SIG-M5 treated with dmso at 0.1 percent for 504 hours (cell line): ENCODE measurements at regions not wholly inside any gene's neighbourhood (a gene's known extent, or its start where the extent isn't known, plus 50 kb on each side); places are given as distances from the start of the nearest gene placed in this dataset.

ENCODE experiments used
- DNase-seq: peaks from one replicate; lab custom pipeline; 2025; ENCODE audit not compliant: unreplicated experiment; lab: John Stamatoyannopoulos, UW

DNA sequence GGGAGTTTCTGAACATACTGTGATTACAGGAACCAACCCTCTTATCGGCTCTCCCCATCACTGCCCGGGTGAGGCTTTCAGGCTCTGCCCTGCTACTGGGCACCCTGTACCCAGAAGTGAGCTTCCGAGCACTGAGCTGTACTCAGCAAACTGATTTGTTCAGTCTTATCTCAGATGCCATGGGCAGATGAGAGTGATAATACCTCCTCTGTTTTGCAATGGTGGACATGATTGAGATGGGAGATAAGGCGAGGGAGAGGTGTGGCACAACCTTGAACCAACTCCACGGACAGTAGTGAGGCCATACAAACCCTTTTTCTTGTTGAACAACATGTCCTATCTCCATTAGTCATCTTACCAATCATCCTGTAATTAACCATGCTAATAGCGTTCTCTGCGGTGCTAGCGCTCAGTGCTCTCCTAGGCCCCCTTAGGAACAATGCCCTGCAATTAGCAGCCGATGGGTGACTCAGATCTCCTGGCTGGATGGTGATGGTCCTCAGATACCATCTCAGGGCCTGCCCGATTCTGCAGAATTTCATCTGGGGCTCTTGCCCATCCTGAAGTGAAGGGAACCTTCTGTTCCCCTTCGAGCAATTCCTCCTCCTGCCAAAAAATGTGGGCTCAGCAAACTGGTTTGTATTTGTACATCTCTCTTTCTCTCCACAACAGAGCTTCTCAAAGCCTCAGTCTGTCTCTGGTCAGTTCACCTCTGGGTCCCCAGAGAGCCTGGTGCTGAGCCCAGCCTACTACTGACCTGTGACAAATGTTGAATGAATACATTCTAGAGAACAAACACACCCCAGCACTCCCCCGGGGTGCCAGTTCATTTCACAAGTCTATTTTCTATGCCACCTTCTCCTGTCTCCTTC, 139.3 kb upstream of the IRX3 start:
- DNase-seq = no peak

DNA sequence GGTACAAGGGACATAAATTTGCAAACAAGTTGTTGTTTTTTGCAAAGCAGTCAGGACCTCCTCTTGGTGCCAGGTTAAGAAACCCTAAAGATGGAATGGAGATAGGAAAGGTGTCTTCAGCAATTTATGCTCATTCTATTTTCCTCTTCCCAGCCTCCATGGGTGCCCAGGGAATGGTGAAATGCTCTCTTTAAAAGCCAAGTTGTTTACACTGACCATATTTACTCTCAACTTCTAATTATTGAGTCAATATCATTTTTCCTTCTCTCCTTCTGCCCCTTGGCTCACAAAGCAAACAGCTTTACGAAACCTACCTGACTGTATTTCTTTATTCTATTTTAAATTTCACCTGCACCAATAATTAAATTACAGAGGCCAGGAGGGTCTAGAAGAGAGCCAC, 138.5 kb upstream of the IRX3 start:
- no peak for DNase-seq

DNA sequence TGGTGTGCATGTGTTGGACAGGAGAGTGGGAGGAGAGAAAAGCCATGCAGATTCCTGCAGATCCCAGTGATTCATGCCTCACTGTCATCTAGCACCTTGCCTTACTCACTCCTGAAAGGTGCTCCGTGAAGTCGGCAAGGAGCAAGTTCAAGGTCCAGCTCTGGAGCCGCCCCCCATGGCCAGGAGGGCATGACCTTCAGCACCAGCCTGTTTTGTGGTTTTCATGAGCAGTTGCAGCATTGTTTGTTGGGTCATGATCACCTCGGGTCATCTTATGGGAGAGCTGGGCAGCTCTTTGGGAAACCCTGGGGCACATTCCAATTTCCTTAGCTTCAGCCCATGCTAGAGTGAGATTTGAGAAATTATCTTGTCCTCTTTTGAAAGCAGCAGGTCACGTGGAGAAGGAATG, 137.5 kb upstream of the IRX3 start:
- DNase-seq = no peak

DNA sequence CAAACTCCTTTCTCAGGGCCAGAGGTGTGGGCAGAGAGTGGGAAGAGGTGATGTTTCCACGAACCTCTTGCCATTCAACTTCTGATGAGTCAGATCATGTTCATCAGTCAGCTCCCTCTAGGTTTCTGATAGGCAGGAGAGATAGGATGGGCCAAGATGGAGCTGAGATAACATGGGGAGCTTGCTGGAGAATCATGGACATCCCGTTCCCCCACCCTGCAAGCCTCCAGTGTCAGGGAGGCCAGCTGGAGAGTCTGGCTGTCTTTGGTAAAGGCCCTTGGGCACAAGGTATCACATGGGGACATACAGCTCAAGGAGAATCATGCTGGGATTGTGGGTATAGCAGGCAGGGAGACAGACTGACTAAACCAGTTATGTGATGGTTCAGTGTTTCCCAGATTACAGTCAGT, 136.0 kb upstream of the IRX3 start:
- DNase-seq = no peak

DNA sequence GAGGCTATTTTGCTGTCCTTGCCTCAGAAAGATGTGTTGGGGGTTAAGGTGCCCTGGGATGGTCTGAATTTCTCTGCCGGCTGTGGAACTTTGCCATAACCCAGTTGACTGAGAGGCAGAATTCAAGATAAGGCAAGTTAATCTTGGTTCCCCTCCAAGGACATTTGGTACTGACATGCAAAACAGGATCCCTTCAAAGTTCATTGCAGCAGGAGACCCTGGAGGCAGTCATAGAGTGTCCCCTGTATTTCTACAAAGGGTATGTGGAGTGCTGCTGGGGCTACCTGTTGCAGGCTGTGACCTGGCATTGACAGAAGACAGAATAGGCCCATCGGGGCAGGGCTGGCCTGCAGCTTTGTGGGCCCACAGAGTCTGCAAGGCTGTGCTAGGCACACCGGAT, 135.6 kb upstream of the IRX3 start:
- no peak for DNase-seq

DNA sequence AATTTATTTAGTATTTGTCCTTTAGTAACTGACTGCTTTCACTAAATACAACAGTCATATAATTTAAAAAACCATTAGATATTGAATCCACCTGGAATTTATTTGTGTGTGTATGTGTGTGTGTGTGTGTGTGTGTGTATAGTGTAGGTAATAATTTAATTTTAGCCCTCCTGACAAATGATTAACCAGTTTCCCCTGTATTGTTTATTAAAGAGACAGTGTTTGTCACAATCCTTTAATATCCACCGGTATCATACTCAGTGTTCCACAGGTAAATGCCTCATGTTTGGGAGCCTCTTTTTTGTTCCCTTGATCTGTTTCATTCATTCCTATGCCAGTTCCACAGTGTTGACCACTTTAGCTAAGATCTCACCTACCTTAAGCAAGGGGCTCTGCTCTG, 134.6 kb upstream of the IRX3 start:
- no peak for DNase-seq

DNA sequence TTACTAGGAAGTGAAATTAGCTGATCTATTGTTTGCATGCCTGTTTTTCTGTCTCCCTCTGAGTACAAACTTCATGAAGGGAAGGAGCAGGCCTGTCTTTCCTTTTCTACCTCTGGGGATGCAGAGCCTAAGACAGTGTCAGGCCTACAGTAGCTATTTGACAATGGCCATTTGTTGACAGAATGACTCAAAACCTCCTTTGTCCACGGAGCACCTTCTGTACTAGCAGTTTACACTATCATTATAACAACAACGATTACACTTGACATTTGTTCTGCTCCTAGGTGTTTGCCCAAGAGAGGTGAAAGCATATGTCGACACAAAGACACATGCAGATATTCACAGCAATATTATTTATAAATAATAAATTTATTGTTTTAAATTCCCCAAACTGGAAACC, 132.3 kb upstream of the IRX3 start:
- DNase-seq = no peak

DNA sequence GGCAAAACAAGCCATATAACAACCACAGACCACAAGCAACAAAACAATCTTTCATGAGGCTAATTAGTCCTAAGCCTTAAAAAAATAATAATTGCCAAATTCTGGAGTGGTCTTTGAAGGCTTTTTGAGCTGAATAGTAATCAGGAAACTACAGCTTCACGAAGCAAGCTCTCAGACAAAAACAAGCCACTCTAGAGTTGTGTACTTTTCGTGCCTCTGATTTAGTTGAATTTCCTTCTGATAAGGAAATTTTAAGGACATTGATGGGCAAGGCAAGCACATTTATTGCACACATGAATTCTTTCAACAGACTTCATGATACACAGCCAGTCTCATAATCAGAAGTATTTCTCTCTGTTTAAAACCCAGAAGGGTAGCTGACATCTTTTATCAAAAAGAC, 130.8 kb upstream of the IRX3 start:
- no peak for DNase-seq

DNA sequence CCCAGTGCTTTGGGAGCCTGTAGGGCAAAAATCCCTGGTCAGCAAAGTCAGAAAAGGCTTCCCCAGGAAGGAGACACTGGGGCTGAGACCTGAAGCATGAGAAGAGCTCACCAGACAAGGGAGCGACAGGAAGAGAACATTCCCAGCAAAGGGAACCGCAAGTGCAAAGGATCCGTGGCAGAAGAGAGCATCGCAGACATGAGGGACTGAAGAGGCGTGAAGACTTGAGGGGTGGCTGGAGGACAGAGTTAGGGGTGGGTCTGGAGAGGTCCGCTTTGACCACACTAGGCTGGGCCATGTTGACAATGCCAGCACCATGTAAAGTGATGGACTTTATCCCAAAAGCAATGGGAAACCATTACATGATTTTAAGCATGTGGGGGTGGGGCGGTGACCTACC, 128.1 kb upstream of the IRX3 start:
- DNase-seq = no peak

DNA sequence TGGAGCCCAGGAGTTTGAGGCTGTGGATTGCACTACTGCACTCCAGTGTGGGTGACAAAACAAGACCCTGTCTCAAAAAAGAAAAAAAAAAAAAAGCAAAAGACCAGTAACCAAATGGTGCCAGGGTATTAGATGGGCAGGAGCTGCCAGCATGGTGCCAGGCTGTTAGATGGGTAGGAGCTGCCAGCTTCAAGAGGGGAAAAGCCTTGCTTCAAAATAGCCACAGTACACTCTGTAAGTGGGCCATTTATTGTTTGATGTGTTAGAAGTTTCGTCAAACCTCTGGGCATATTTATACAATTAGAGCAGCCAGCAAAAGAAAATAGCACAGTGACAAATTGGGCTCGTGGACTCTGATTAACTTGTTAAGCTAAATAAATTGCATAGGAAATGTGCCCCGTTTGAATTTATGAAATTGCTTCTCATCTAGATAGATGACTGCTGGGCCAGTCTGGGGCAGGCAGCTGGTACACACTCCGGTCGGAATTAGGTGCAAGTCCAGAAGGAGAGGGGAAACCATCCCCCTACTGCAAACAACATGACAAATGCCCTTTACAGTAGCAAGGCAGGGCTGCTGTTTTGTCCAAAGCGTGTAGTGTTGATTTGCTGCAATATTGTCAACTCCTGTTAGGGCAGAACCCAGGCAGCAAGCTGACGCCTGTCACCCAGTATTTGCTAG, 126.3 kb upstream of the IRX3 start:
- no peak for DNase-seq

DNA sequence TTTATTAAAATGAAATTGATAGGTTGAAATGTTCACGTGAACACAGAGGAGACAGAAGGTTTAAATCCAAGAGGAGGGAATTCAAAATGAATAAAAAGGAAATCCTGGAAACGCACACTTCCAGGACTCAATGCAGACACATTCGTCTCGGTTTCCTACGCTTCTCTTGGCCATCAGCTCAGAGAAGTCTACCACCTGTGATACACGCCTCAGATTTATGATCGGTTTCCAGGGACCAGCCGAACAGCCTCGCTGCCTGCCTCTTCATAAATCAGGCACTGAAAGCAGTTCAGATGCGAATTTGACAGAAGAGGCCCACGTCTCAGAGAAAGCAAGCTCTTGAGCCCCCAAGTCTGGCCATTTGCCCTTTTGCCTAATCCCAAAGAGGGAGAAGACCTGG, 125.5 kb upstream of the IRX3 start:
- DNase-seq = no peak

DNA sequence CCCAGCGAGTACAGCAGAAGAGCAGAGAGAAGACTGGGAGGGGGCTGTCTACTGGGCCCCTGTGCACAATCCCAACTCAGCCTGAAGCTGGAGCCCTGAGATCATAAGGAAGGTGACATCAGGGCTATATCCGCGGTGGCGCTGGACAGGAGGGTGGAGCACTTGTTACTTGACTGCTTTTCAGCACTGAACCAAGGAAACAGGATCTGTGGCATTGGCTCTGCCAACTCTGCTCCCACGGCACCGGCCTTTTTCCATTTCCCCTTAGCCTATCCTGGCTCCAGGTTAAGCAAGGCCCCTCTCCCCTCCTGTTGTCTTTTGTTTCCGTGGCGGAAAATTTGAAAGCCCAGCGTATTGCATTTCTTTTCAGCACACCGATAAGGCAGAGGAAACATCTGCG, 125.0 kb upstream of the IRX3 start:
- DNase-seq = no peak

DNA sequence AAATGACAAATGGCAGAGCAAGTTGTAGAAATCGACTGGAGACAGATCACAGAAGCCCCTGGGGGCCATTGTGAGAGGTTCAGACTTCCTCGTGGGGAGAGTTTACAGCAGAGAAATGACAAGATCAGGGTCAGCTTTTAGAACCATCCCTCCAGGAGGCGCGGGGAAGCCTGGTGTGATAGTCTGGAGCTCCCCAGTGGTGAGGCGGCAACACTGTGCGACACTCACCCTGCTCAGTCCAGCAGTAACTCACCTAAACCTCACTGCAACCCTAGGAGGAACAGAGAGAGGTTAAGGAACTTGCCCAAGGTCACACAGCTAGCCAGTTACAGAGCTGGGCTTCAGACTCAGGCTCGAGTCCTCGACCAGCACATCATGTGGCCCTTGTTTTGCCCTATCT, 123.4 kb upstream of the IRX3 start:
- DNase-seq = no peak

DNA sequence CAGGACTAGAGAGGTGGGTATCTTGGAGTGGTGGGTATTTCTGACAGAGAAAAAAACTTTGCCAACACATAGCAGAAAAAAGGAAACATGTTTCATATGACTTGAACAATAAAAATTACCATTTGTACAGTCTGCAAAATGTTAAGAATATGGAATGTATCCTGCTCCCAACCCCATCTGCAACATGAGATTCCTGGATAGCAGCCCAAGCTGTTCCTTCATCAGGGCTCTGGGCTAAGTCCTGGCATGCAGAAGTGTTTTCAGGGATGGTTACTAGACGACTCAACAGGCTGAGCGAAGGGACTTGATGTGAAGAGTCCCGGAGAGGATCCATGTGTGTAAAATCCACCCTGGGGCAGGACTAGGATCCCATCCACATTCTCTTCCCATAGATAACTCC, 121.0 kb upstream of the IRX3 start:
- DNase-seq = no peak

DNA sequence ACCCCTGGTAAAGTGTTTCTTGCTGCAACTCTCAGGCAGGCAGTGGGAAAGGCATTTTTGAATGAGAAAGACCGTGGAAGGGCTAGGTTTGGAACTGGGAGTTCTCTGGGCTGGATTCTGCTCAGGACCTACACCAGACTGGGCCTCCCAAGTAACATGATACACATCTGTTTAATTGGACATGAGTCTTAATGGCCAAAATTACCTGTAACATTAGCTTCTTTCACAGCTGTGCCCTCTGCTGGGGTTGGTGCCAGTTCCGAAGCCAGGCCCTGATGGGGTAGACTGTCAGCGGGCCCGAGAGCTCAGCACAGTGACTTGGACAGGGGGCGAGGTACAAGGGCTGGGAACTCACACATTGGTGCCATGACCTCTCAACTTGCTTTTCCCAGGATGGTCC, 118.9 kb upstream of the IRX3 start:
- DNase-seq = no peak

DNA sequence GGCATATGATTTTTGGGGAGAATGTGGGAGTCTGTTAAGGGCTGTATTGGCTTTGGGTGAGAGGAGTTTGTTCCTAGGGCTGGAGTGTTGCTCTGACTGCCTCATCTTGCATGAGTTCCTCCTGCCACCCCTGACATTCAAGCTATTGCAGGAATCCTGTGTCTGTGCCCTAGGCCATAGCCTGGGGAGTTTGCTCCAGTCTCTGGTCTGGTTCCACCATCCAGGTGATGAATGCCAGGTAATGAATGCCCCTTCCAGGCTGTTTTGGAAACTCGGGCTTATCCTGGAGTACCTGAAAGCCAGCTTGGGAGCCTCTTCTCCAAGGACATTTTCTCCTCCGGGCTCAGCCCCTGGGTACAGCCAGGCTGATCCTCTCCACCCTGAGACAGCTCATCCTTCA, 117.0 kb upstream of the IRX3 start:
- DNase-seq = no peak

DNA sequence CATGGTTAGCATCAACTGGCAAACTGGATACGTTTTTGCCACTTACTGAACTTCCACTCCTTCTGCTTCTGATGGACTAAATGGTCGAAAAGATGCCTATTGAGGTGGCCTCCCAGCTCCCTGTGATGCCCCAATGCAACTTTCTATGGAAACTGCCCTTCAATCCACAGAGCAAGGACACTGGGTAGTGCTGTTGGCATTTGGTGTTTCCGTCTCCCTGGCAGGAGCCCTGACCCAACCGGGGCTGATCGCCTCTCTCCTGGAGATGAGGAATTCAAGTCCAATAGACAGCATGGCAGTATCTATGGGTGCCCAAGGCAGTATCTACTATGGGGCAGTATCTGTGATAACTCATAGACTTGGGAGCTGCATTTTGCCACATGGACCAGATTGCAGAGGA, 116.3 kb upstream of the IRX3 start:
- no peak for DNase-seq

DNA sequence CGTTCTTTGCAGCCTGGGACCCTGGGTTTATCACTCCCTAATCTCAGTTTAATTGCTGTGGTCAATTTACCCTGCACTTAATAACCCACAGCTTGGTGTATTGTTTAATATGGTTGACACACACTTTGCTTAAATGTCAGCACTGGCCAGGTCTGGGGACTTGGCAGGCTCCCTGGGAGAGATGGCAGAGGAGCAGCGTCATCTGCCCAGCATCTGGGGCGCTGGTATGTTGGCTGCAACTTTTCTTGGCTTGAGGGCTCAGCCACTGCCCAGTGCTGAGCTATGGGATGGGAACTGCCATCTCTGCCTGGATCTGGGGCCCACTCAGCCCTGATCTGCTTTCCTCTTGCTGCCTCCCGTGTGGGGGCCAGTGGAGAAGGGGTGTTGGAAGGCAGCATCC, 115.7 kb upstream of the IRX3 start:
- no peak for DNase-seq

DNA sequence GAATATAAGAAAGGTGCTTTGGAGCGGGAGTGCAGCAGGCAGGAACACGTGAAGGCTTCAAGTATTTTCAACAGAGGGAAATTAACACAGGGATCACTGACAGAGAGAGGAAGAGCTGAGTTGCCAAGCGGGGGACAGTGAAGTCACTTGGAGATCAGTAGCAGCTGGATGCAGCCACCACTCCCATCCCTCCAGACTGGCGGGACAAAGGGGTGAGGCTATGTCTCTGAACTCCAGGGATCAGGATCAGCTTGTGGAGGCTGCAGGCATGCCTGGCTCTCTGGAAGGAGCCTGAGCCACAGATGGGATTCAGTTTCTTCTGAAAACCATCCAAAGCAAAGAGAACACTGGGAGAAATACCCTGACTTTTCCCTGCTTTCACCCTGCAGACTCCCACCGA, 113.7 kb upstream of the IRX3 start:
- DNase-seq = no peak

DNA sequence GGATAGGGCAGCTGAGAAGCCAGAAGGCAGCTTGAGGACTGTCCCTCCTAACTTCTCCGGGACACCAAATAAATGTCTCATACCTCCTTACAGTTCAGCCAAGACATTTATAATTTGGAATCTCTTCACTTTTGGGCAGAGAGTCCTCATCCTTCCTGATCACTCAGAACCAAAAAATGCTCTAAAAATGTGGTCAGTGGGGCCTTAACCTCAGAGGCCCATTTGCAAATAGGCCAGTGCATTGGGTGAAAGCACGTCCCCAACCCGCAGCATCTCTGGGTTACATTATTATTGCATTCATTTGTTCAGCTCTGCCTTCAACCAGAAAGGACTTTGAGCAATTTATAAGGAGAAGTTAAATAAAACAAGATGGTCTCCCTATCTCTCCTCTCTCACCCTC, 112.4 kb upstream of the IRX3 start:
- no peak for DNase-seq

DNA sequence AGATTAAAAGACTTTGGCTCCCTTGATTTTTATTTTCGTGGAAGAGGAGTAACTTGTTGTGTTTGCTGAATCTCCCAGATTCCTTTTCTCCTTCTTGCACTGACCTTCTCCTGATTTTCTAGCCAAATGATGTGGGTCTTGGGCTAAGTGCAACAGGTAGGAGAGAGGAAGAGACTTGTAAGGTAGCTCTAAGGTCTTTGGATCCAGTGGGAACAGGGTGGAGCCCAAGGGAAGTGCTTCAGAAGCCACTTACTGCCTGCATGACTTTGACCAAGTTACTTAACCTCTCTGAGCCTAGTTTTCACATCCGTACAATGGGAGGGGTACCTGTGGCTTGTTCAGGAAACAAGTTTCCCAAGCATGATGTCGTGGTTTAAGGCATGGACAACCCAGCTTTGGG, 111.3 kb upstream of the IRX3 start:
- no peak for DNase-seq

DNA sequence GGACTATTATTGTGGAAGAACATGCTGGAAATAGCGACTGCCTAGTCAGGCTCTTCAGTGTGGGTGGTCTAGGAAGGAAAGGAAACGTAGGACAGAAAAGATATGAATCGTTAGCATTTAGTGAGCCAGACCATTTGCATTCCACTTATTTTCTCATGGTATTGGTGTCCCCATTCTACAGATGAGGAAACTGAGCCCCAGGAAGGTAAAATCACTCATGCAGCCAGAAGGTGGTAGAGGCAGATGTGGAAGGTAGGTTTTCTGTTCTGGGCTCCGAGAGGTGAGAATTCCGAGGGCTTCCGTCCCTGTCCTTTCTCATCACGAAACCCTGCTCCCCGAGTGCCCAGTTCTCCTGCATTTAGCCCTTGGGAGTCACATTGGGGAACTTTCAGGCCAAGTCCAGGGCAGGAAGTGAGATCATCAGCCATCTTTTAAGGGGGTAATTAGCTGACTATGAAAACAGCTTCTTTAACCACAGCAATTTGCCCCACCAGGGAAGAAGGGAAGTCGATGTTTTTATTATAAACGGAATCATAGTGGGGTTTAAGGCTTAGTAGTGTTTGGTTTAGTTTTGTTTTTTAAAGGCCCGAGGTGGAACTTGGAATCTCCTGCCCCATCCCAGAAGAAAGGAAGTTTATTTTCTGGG, 110.7 kb upstream of the IRX3 start:
- DNase-seq = peak; percentile 4
